B cell (primary cell): ENCODE measurements at regions not wholly inside any gene's neighbourhood (a gene's known extent, or its start where the extent isn't known, plus 50 kb on each side); places are given as distances from the start of the nearest gene placed in this dataset.

Experiments
- EZH2 ChIP-seq: IDR thresholded peaks from 2 replicates; pipeline ENCODE4 v1.6.1; 2012; ENCODE audit warnings: borderline replicate concordance, low read depth, mild to moderate bottlenecking, moderate library complexity, low read length; ENCODE audit not compliant: insufficient read depth, poor library complexity, severe bottlenecking
- TF ChIP-seq, protein P1 (sequence below): fragments of 200-600 bp; IDR thresholded peaks from one replicate; pipeline ENCODE4 v1.8.0; 2022; ENCODE audit warnings: antibody characterized with exemption, mild to moderate bottlenecking

DNA sequence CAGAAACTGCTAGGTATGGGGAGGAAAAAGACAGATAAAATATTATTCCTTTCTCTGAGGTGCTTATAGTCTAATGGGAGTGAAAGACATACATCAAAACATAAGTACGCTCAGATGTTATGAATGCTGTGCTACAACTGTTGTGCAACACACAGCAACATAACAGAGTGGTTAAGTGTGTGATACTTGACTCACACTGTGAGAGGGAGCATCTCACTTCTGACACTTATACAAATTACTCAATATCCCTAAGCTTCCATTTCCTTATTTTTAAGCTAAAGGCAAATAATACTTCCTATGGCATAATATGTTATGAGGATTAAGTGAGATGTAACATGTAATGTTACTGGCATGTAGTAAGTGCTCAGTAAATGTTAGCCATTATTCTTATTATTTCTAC, 110.6 kb upstream of the FER start:
- TF ChIP-seq, protein P1, sequence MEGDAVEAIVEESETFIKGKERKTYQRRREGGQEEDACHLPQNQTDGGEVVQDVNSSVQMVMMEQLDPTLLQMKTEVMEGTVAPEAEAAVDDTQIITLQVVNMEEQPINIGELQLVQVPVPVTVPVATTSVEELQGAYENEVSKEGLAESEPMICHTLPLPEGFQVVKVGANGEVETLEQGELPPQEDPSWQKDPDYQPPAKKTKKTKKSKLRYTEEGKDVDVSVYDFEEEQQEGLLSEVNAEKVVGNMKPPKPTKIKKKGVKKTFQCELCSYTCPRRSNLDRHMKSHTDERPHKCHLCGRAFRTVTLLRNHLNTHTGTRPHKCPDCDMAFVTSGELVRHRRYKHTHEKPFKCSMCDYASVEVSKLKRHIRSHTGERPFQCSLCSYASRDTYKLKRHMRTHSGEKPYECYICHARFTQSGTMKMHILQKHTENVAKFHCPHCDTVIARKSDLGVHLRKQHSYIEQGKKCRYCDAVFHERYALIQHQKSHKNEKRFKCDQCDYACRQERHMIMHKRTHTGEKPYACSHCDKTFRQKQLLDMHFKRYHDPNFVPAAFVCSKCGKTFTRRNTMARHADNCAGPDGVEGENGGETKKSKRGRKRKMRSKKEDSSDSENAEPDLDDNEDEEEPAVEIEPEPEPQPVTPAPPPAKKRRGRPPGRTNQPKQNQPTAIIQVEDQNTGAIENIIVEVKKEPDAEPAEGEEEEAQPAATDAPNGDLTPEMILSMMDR = no peak
- TF ChIP-seq EZH2 = no peak
